Activated CD8-positive, alpha-beta T cell treated with anti-CD3 and anti-CD28 coated beads for 36 hours (primary cell): ENCODE measurements at regions not wholly inside any gene's neighbourhood (a gene's known extent, or its start where the extent isn't known, plus 50 kb on each side); places are given as distances from the start of the nearest gene placed in this dataset.

Experiments used
- ATAC-seq: fragments of 200-7000 bp; cut with Tn5 transposase; one replicate; pipeline ENCODE4 v1.10.0; 2021; ENCODE audit warnings: mild to moderate bottlenecking, moderate library complexity
- CTCF ChIA-PET: fragments of 350-600 bp; sonication (Branson Sonifier 250); formaldehyde crosslinking; loops from one replicate; lab custom pipeline; 2021; ENCODE audit warnings: antibody characterized with exemption; lab: Charles Lee
- POLR2A ChIA-PET: fragments of 350-600 bp; sonication (Branson Sonifier 250); formaldehyde crosslinking; loops from one replicate; lab custom pipeline; 2021; ENCODE audit warnings: antibody characterized with exemption; lab: Charles Lee
- DNase-seq: peaks from one replicate; pipeline ENCODE4 v3.0.0-alpha.2; 2020
- H3K27ac Mint-ChIP-seq: one replicate; pipeline ENCODE4 v1.8.0; 2021; ENCODE audit warnings: mild to moderate bottlenecking, mixed read lengths
- H3K27me3 Mint-ChIP-seq: one replicate; pipeline ENCODE4 v1.8.0; 2021; ENCODE audit warnings: mixed read lengths
- H3K36me3 Mint-ChIP-seq: one replicate; pipeline ENCODE4 v1.8.0; 2021; ENCODE audit warnings: low read depth, mixed read lengths
- H3K4me1 Mint-ChIP-seq: one replicate; pipeline ENCODE4 v1.8.0; 2021; ENCODE audit warnings: low read depth, mixed read lengths
- H3K4me3 Mint-ChIP-seq: one replicate; pipeline ENCODE4 v1.8.0; 2021; ENCODE audit warnings: mild to moderate bottlenecking, moderate library complexity, mixed read lengths
- H3K9me3 Mint-ChIP-seq: one replicate; pipeline ENCODE4 v1.8.0; 2021; ENCODE audit warnings: mixed read lengths
- CTCF ChIP-seq: fragments of 200-600 bp; IDR thresholded peaks from one replicate; pipeline ENCODE4 v1.8.0; 2022; ENCODE audit warnings: antibody characterized with exemption, mild to moderate bottlenecking
- intact Hi-C: fragments of 100-400 bp; cut with micrococcal nuclease; formaldehyde crosslinking; loops from one replicate; pipeline ENCODE4 v1.10.0; 2022

GRCh38 chr10:61073391-61073790 lies 129.4 kb upstream of the RHOBTB1 start:
- Mint-ChIP-seq H3K27me3 (no peaks in the 10 kb centered on the region), H3K36me3 (no peaks in the 10 kb centered on the region), H3K4me3 (no peak overlapping the region), H3K9me3 (no peaks in the 10 kb centered on the region), H3K27ac (no peak overlapping the region), H3K4me1 (no peaks in the 10 kb centered on the region)
- DNase-seq (no peak), ATAC-seq (no peak)
- POLR2A ChIA-PET = no interaction called here
- intact Hi-C loops = no loop called here
- TF ChIP-seq CTCF = no peak
- CTCF ChIA-PET = no interaction called here

DNA sequence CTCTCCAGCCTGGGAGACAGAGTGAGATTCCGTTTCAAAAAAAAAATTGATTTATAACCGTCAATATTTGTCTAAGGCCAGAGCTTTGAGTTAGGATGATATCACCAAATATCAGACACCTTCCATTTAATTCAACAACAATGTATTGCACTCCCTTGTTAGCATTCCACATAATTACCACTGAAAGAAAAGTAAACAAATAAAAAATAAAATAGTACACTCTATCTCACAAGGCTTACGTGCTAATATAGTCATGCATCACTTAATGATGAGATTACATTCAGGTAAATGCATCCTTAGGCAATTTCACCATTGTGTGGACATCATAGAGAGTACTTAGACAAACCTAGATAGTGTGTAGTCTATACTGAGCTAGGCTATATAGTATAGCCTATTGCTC lies 127.6 kb upstream of the RHOBTB1 start:
- intact Hi-C loops = no loop called here
- DNase-seq = no peak
- Mint-ChIP-seq H3K27me3 (no peaks in the 10 kb centered on the region), H3K27ac (no peak overlapping the region), H3K9me3 (no peaks in the 10 kb centered on the region), H3K36me3 (no peaks in the 10 kb centered on the region), H3K4me1 (no peaks in the 10 kb centered on the region), H3K4me3 (no peak overlapping the region)
- no peak for TF ChIP-seq CTCF
- POLR2A ChIA-PET = no interaction called here
- ATAC-seq = no peak
- CTCF ChIA-PET = no interaction called here

DNA sequence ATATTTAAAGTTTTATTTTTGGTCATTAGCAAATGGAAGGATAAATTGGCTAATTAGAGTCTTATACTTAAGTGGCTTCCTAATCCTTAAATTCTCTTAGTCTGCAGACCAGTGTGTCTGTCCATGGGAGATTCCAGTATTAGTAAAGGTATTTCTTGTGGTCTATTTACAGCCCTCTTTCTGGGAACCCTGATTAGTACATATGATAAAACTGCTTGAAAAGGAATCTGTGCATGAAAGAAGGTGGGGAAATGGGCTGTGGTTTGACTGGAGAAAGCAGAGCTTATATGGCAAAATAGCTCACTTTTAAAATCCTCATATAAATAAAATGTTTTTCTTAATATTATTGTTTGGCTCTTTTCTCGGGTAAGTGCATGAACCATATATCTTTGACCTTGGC lies 124.5 kb upstream of the RHOBTB1 start:
- Mint-ChIP-seq H3K9me3 (no peaks in the 10 kb centered on the region), H3K36me3 (no peaks in the 10 kb centered on the region), H3K27me3 (no peaks in the 10 kb centered on the region), H3K27ac (no peak overlapping the region), H3K4me3 (no peak overlapping the region), H3K4me1 (no peaks in the 10 kb centered on the region)
- TF ChIP-seq CTCF = no peak
- intact Hi-C loops = no loop called here
- ChIA-PET POLR2A (no interaction called here), CTCF (no interaction called here)
- ATAC-seq (no peak), DNase-seq (no peak)

DNA sequence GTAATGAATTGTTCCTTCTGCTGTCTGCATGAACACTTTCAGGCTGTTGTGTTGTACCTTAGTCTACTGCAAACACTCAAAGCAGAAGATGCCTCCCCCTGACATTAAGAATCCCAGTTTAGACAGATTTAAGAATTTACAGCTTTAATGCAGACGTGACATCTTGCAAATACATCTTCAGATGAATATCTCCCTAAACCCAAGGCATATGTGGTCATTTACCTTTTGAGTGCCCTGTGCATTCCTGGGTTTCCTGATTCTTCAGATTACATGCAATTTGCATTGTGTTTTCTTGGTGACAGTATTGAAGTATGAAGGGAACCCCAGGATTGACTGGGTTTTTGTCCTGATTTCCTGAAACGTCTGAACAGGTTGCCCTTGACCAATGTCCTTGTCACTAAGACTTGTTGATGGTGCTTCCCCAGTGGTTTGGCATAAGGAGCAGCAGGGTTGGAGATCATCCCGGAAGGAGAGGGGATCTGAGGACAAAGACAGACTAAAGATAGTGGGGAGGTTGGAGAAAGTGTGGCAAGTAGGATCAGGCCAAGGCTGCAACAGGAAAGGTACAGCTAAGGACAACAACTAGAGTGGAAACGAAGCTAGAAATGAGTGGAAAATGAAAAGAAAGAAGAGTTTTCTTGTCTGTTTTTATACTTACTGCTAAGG lies 123.8 kb upstream of the RHOBTB1 start:
- no peaks in the 10 kb centered on the region for H3K4me1 Mint-ChIP-seq
- TF ChIP-seq CTCF = no peak
- no peaks in the 10 kb centered on the region for H3K36me3 Mint-ChIP-seq
- ChIA-PET POLR2A (no interaction called here), CTCF (no interaction called here)
- H3K27me3 Mint-ChIP-seq = no peaks in the 10 kb centered on the region
- intact Hi-C loops = no loop called here
- no peak overlapping the region for H3K27ac Mint-ChIP-seq
- ATAC-seq (no peak), DNase-seq (no peak)
- H3K9me3 Mint-ChIP-seq = no peaks in the 10 kb centered on the region
- H3K4me3 Mint-ChIP-seq = no peak overlapping the region

DNA sequence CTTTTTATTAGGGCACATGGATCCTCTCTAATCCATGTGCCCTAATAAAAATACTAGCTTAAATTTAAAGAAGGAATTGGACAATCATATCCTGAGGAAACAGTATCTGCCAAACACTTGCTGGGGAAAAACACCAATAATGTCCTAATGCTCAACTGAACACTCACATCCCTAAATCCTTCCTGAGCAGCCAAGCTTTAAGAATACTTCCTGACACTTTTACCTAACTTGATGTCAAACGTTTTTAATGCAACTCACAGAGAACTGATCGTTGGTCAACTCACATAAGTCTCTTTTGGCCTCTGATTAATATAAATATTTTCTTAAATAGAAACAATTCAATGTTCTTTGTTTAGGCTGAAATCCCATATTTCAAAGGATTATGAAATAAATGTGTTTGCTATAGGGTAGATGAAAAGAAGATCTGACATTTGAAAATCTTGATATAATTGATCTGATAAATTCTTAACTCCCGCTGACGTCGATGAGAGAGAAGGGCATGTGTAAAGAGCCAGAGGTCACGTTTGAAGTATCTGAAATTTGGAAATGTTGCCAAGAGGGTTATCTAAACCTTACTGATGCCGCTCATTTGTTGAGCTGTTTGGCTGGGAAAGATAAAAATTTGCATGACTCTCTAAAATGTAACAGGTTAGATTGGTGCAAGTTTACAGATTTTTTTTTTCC lies 122.8 kb upstream of the RHOBTB1 start:
- intact Hi-C loops = no loop called here
- no peak overlapping the region for H3K27ac Mint-ChIP-seq
- no peaks in the 10 kb centered on the region for H3K9me3 Mint-ChIP-seq
- TF ChIP-seq CTCF = no peak
- POLR2A ChIA-PET = no interaction called here
- H3K4me1 Mint-ChIP-seq = no peaks in the 10 kb centered on the region
- ATAC-seq (no peak), DNase-seq (no peak)
- CTCF ChIA-PET = no interaction called here
- H3K27me3 Mint-ChIP-seq = no peaks in the 10 kb centered on the region
- no peak overlapping the region for H3K4me3 Mint-ChIP-seq
- no peaks in the 10 kb centered on the region for H3K36me3 Mint-ChIP-seq
